ENCODE measurements at regions not wholly inside any gene's neighbourhood (a gene's known extent, or its start where the extent isn't known, plus 50 kb on each side); places are given as distances from the start of the nearest gene placed in this dataset.

DNA sequence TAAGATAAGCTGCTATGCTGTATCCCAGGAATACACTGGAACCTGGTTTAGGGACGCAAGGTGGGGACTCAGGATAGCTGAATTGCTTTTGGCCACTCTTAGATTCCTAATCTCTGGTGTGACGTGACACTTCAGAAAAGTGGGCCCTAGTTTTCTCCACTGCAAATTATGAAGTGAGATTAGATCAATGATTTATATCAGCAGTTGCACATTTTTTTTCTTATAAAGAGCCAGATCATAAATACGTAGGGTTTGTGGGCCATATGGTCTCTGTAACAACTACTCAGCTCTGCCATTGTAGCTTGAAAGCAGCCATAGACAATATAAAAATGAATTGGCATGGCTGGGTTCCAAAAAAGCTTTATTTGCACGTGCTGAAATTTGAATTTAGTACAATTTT lies 85.4 kb upstream of the CPO start:
- TF ChIP-seq, protein P1, sequence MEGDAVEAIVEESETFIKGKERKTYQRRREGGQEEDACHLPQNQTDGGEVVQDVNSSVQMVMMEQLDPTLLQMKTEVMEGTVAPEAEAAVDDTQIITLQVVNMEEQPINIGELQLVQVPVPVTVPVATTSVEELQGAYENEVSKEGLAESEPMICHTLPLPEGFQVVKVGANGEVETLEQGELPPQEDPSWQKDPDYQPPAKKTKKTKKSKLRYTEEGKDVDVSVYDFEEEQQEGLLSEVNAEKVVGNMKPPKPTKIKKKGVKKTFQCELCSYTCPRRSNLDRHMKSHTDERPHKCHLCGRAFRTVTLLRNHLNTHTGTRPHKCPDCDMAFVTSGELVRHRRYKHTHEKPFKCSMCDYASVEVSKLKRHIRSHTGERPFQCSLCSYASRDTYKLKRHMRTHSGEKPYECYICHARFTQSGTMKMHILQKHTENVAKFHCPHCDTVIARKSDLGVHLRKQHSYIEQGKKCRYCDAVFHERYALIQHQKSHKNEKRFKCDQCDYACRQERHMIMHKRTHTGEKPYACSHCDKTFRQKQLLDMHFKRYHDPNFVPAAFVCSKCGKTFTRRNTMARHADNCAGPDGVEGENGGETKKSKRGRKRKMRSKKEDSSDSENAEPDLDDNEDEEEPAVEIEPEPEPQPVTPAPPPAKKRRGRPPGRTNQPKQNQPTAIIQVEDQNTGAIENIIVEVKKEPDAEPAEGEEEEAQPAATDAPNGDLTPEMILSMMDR (conservative IDR thresholded peaks at IDR 0.05; ENCODE audit: low read depth, low read length): no peak
- TF ChIP-seq, protein P2, sequence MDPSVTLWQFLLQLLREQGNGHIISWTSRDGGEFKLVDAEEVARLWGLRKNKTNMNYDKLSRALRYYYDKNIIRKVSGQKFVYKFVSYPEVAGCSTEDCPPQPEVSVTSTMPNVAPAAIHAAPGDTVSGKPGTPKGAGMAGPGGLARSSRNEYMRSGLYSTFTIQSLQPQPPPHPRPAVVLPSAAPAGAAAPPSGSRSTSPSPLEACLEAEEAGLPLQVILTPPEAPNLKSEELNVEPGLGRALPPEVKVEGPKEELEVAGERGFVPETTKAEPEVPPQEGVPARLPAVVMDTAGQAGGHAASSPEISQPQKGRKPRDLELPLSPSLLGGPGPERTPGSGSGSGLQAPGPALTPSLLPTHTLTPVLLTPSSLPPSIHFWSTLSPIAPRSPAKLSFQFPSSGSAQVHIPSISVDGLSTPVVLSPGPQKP (IDR thresholded peaks at IDR 0.05; ENCODE audit: borderline replicate concordance, low read depth, low read length): no peak
- TF ChIP-seq, protein P3, sequence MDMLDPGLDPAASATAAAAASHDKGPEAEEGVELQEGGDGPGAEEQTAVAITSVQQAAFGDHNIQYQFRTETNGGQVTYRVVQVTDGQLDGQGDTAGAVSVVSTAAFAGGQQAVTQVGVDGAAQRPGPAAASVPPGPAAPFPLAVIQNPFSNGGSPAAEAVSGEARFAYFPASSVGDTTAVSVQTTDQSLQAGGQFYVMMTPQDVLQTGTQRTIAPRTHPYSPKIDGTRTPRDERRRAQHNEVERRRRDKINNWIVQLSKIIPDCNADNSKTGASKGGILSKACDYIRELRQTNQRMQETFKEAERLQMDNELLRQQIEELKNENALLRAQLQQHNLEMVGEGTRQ (IDR thresholded peaks at IDR 0.05; ENCODE audit: low read depth, low read length): no peak
- TF ChIP-seq RFX5 (IDR thresholded peaks at IDR 0.05; ENCODE audit: low read depth, low read length): no peak
- no peak for TF ChIP-seq POLR2A (IDR thresholded peaks at IDR 0.05; ENCODE audit: low read depth, low read length)
